Esophagus muscularis mucosa (tissue), 4 donors: ENCODE measurements at regions not wholly inside any gene's neighbourhood (a gene's known extent, or its start where the extent isn't known, plus 50 kb on each side); places are given as distances from the start of the nearest gene placed in this dataset.

ENCODE experiments used
- DNase-seq: peaks from one replicate; pipeline ENCODE4 v3.0.0-alpha.2; 2017; ENCODE audit errors: extremely low spot score
- H3K27ac ChIP-seq, 4 donors: fragments of 200-600 bp; sonication (generic); replicated peaks in 1 of 4; 1 replicate in 3 of 4; 2 replicates in 1 of 4; pipeline ENCODE4 v1.5.1; 2016 to 2019; ENCODE audit warnings: mild to moderate bottlenecking in 1 of 4
- H3K27me3 ChIP-seq, 4 donors: fragments of 200-600 bp; sonication (generic); one replicate each; pipeline versions ENCODE4 v1.5.1 to v1.6.0; 2016 to 2019
- H3K36me3 ChIP-seq, 4 donors: fragments of 200-600 bp; sonication (generic); one replicate each; pipeline ENCODE4 v1.5.1; 2016 to 2019
- H3K4me1 ChIP-seq, 4 donors: fragments of 200-600 bp; sonication (generic); one replicate each; pipeline ENCODE4 v1.5.1; 2016 to 2019
- H3K4me3 ChIP-seq, 4 donors: fragments of 200-600 bp; sonication (generic); 1 replicate in 2 of 4; 2 replicates in 2 of 4; pipeline ENCODE4 v1.5.1; 2016 to 2019; ENCODE audit warnings: mild to moderate bottlenecking in 4 of 4, moderate library complexity in 1 of 4
- H3K9me3 ChIP-seq, 4 donors: fragments of 200-600 bp; sonication (generic); 1 replicate in 3 of 4; 2 replicates in 1 of 4; pipeline ENCODE4 v1.5.1; 2016 to 2019
- CTCF ChIP-seq, 3 experiments: fragments of 200-600 bp in 2 of 3; fragments of 450-650 bp in 1 of 3; sonication (generic) in 2 of 3; IDR thresholded peaks; one replicate each; pipeline ENCODE4 v1.5.1; 2017 to 2019; ENCODE audit warnings: antibody characterized with exemption in 3 of 3, mild to moderate bottlenecking in 2 of 3, moderate library complexity in 1 of 3
- EP300 ChIP-seq: sonication (generic); formaldehyde crosslinking; IDR thresholded peaks from one replicate; pipeline ENCODE4 v1.6.1; 2017; ENCODE audit warnings: antibody characterized with exemption
- POLR2A ChIP-seq: fragments of 450-650 bp; IDR thresholded peaks from one replicate; pipeline ENCODE4 v1.6.1; 2017; ENCODE audit warnings: antibody characterized with exemption, moderate library complexity, mild to moderate bottlenecking, low read depth
- POLR2AphosphoS5 ChIP-seq, 2 donors: sonication (generic); formaldehyde crosslinking; IDR thresholded peaks; one replicate each; pipeline ENCODE4 v1.6.1; 2017; ENCODE audit warnings: antibody characterized with exemption in 2 of 2
- WGBS: methylation state at CpG from one replicate; pipeline ENCODE4 v1.1.5; 2018; 5-methylcytosine and 5-hydroxymethylcytosine counted together
- intact Hi-C: fragments of 100-400 bp; cut with DNase I; formaldehyde crosslinking; loops from one replicate; pipeline ENCODE4 v1.15.1; 2023

GRCh38 chr3:84110787-84111186 is 848.0 kb upstream of the CADM2 start:
- H3K4me1 ChIP-seq = peaks cover 0 to 9% (median 0%) of the 10 kb centered on the region in 4 donors
- no peaks in the 10 kb centered on the region for H3K9me3 ChIP-seq
- H3K27ac ChIP-seq = no peak overlapping the region
- no peak for DNase-seq
- no peaks in the 10 kb centered on the region for H3K27me3 ChIP-seq
- H3K36me3 ChIP-seq = no peaks in the 10 kb centered on the region
- H3K4me3 ChIP-seq = no peak overlapping the region
- intact Hi-C loops = no loop called here
- TF ChIP-seq CTCF (IDR thresholded peaks at IDR 0.05) = no peak
- no peak for TF ChIP-seq EP300

- TF ChIP-seq CTCF (IDR thresholded peaks at IDR 0.05) = no peak
- no peak for TF ChIP-seq EP300
- no peak for TF ChIP-seq POLR2A
- no peak for TF ChIP-seq POLR2AphosphoS5 (IDR thresholded peaks at IDR 0.05)
- WGBS = 100% methylated on average over 5 of the region's 12 CpGs
- no peak for DNase-seq
- Histone ChIP-seq H3K4me1 (no peaks in the 10 kb centered on the region), H3K27me3 (no peaks in the 10 kb centered on the region), H3K36me3 (no peaks in the 10 kb centered on the region), H3K27ac (no peak overlapping the region), H3K4me3 (no peak overlapping the region), H3K9me3 (no peaks in the 10 kb centered on the region)
- intact Hi-C loops = no loop called here
Observed at GRCh38 chr3:84125201-84125721, 833.5 kb upstream of the CADM2 start.

GRCh38 chr3:84125760-84126159 is 833.0 kb upstream of the CADM2 start:
- Histone ChIP-seq H3K4me3 (no peak overlapping the region), H3K36me3 (no peaks in the 10 kb centered on the region), H3K27ac (no peak overlapping the region), H3K9me3 (no peaks in the 10 kb centered on the region), H3K27me3 (no peaks in the 10 kb centered on the region), H3K4me1 (no peaks in the 10 kb centered on the region)
- TF ChIP-seq CTCF (IDR thresholded peaks at IDR 0.05) = no peak
- TF ChIP-seq POLR2AphosphoS5 (IDR thresholded peaks at IDR 0.05) = no peak
- no peak for TF ChIP-seq EP300
- no peak for TF ChIP-seq POLR2A
- intact Hi-C loops = no loop called here
- no peak for DNase-seq
- 98% methylated on average over 17 of the region's 21 CpGs for WGBS

GRCh38 chr3:84126160-84126559 is 832.6 kb upstream of the CADM2 start:
- Histone ChIP-seq H3K27me3 (no peaks in the 10 kb centered on the region), H3K4me3 (no peak overlapping the region), H3K4me1 (no peaks in the 10 kb centered on the region), H3K36me3 (no peaks in the 10 kb centered on the region), H3K27ac (no peak overlapping the region), H3K9me3 (no peaks in the 10 kb centered on the region)
- WGBS = 95% methylated on average over 7 of the region's 16 CpGs
- intact Hi-C loops = no loop called here
- no peak for DNase-seq
- no peak for TF ChIP-seq POLR2A
- no peak for TF ChIP-seq EP300
- TF ChIP-seq CTCF (IDR thresholded peaks at IDR 0.05) = no peak
- no peak for TF ChIP-seq POLR2AphosphoS5 (IDR thresholded peaks at IDR 0.05)

- WGBS = 67% methylated on average over 2 of the region's 2 CpGs
- Histone ChIP-seq H3K27me3 (no peaks in the 10 kb centered on the region), H3K4me3 (no peak overlapping the region), H3K27ac (no peak overlapping the region), H3K4me1 (no peaks in the 10 kb centered on the region), H3K36me3 (no peaks in the 10 kb centered on the region), H3K9me3 (no peaks in the 10 kb centered on the region)
- TF ChIP-seq EP300 (no peak), POLR2A (no peak), POLR2AphosphoS5 (IDR thresholded peaks at IDR 0.05) (no peak), CTCF (IDR thresholded peaks at IDR 0.05) (no peak)
- no peak for DNase-seq
- intact Hi-C loops = no loop called here
Observed at GRCh38 chr3:84128024-84128423, 830.8 kb upstream of the CADM2 start.
